Esophagus muscularis mucosa (tissue), 3 donors: ENCODE measurements at regions not wholly inside any gene's neighbourhood (a gene's known extent, or its start where the extent isn't known, plus 50 kb on each side); places are given as distances from the start of the nearest gene placed in this dataset.
"Not testable (repeated sequence)": the region's sequence is repeated elsewhere in the genome, so short reads cannot be mapped to it uniquely, and the experiment has no call there.

Experiments used
- CTCF ChIP-seq, 3 experiments: fragments of 200-600 bp in 2 of 3; fragments of 450-650 bp in 1 of 3; sonication (generic) in 2 of 3; IDR thresholded peaks; one replicate each; pipeline ENCODE4 v1.5.1; 2017 to 2019; ENCODE audit warnings: antibody characterized with exemption in 3 of 3, mild to moderate bottlenecking in 2 of 3, moderate library complexity in 1 of 3
- POLR2AphosphoS5 ChIP-seq, 2 donors: sonication (generic); formaldehyde crosslinking; IDR thresholded peaks; one replicate each; pipeline ENCODE4 v1.6.1; 2017; ENCODE audit warnings: antibody characterized with exemption in 2 of 2

DNA sequence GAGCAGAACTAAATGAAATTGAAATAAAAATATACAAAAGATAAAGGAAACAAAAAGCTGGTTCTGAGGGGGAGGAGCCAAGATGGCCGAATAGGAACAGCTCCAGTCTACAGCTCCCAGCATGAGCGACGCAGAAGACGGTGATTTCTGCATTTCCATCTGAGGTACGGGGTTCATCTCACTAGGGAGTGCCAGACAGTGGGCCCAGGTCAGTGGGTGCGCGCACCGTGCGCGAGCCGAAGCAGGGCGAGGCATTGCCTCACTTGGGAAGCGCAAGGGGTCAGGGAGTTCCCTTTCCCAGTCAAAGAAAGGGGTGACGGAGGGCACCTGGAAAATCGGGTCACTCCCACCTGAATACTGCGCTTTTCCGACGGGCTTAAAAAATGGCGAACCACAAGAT lies 324.2 kb downstream of the METTL4 start:
- TF ChIP-seq POLR2AphosphoS5, CTCF (IDR thresholded peaks at IDR 0.05): not testable (repeated sequence)
